GM21526 (cell line): ENCODE measurements at regions not wholly inside any gene's neighbourhood (a gene's known extent, or its start where the extent isn't known, plus 50 kb on each side); places are given as distances from the start of the nearest gene placed in this dataset.

Experiments
- ATAC-seq: cut with Tn5 transposase; IDR thresholded peaks from one replicate; pipeline ENCODE4 v1.9.1; 2021; ENCODE audit warnings: moderate library complexity; ENCODE audit not compliant: unreplicated experiment, low FRiP score

GRCh38 chr1:88163187-88163586, 520.9 kb upstream of the PKN2 start:
- no peak for ATAC-seq

- ATAC-seq = no peak
Observed at GRCh38 chr1:88168126-88168525, 515.9 kb upstream of the PKN2 start.

GRCh38 chr1:88169139-88169538, 514.9 kb upstream of the PKN2 start:
- ATAC-seq = no peak

GRCh38 chr1:88169939-88170338, 514.1 kb upstream of the PKN2 start:
- no peak for ATAC-seq

- no peak for ATAC-seq
Observed at GRCh38 chr1:88175120-88175630, 508.9 kb upstream of the PKN2 start.

GRCh38 chr1:88175631-88176226, 508.3 kb upstream of the PKN2 start:
- no peak for ATAC-seq

- ATAC-seq = no peak
Observed at GRCh38 chr1:88179943-88180342, 504.1 kb upstream of the PKN2 start.

GRCh38 chr1:88180449-88181108, 503.5 kb upstream of the PKN2 start:
- ATAC-seq = peak; percentile 95

GRCh38 chr1:88186911-88187310, 497.2 kb upstream of the PKN2 start:
- no peak for ATAC-seq

GRCh38 chr1:88188038-88188437, 496.0 kb upstream of the PKN2 start:
- ATAC-seq = no peak

GRCh38 chr1:88189525-88189924, 494.5 kb upstream of the PKN2 start:
- no peak for ATAC-seq

GRCh38 chr1:88191917-88192316, 492.2 kb upstream of the PKN2 start:
- peak; percentile 94 for ATAC-seq

- ATAC-seq = no peak
Observed at GRCh38 chr1:88194542-88194941, 489.5 kb upstream of the PKN2 start.

GRCh38 chr1:88200545-88200944, 483.5 kb upstream of the PKN2 start:
- ATAC-seq = no peak

GRCh38 chr1:88204111-88204510, 480.0 kb upstream of the PKN2 start:
- ATAC-seq = no peak

GRCh38 chr1:88204612-88205167, 479.4 kb upstream of the PKN2 start:
- ATAC-seq = no peak

GRCh38 chr1:88208389-88208788, 475.7 kb upstream of the PKN2 start:
- no peak for ATAC-seq

- ATAC-seq = no peak
Observed at GRCh38 chr1:88210103-88210787, 473.8 kb upstream of the PKN2 start.

- no peak for ATAC-seq
Observed at GRCh38 chr1:88216441-88216840, 467.6 kb upstream of the PKN2 start.

- no peak for ATAC-seq
Observed at GRCh38 chr1:88217386-88217785, 466.7 kb upstream of the PKN2 start.

- ATAC-seq = no peak
Observed at GRCh38 chr1:88219521-88219920, 464.6 kb upstream of the PKN2 start.
